GM19468 (cell line): ENCODE measurements at regions not wholly inside any gene's neighbourhood (a gene's known extent, or its start where the extent isn't known, plus 50 kb on each side); places are given as distances from the start of the nearest gene placed in this dataset.

Source experiments
- ATAC-seq: cut with Tn5 transposase; IDR thresholded peaks from one replicate; pipeline ENCODE4 v1.9.1; 2021; ENCODE audit warnings: mild to moderate bottlenecking, moderate library complexity, moderate number of reproducible peaks; ENCODE audit not compliant: unreplicated experiment; ENCODE audit errors: extremely low read depth

GRCh38 chr15:77748078-77749064 is 115.7 kb upstream of the LINGO1 start:
- ATAC-seq, result no peak

DNA sequence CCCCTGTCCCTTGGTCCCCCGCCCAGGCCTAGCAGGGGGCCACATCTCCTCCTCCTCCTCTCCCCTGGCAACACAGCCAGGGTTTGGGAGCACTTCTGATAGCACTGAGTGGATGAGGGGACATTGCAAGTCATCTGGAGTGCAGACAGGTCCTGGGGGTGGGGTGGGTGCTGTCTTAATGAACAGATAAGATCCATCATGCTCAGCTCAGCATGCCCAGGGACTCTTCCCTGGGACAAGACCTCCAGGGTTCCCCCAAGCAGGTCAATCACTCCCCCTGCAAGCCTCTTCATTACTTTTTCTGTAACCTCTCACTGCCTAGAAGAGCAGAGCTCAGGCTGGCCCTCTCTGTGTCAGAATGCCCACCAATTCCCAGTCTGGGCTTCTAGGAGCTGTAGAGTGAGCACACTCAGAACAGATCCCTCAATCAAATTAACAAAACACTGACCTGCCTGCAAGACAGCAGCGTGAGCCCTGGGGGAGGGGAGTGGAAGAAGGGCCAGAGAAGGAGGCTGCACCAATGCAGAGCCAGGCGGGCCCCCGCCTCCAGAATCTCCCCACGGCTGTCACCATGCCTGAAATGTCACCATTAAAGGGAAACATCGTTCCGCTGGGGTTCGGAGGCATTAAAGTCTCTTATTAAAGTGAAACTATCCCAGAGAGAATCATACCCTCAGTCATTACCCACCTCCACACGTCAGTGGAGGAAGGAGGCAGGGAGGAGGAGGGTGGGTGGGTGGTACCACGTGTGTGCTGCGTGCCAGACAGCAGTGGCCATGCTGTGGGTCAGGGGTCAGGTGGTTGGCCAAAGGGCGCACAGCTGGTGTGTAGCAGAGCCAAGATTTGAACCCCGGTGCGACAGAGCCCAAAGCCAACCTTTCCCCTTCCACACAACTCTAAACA is 114.7 kb upstream of the LINGO1 start:
- no peak for ATAC-seq

DNA sequence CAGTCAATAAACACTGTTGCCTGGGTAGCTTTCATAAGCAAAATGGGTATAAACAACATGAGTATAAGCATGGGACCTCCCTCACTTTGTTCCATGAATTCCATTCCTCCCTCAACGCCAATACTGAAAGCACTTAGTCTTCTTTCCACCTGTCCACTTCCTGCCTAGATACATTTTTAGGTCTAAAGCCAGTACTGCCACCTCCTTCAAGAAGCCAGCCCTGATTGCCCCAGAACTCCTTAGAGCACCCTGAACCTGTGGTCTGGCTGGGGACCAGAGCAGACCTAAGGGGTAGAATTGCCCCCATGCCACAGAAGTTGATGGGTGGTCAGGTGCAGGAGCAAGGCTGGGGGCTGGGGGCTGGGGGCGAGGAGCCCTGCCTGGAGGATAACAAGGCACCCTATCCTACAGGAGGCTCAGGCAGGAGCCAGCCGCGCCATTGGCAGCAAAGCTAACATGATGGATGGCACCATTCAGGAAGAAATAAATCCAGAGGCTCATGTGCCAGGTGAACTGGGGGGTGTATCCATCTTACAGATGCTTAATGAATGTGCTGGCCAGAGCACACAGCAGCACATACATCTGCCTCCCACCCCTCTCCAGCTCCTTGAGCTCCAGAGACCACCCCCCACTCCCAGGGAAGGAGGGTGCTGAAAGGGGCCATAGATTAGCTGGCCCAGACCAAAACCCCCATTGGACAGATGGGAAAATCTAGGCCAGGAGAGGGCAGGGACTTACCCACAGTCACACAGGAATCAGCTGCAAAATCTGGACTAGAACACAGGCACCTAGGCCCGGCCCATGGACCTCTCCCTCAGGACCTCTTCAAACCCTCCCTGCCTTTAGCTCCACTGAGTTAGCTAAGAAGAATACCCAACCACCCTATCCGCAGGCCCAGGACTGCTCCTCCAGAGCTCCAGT is 113.8 kb upstream of the LINGO1 start:
- no peak for ATAC-seq

GRCh38 chr15:77744398-77744797 is 111.7 kb upstream of the LINGO1 start:
- no peak for ATAC-seq

- ATAC-seq, result no peak
Measured at GRCh38 chr15:77742570-77742969, 109.9 kb upstream of the LINGO1 start.

DNA sequence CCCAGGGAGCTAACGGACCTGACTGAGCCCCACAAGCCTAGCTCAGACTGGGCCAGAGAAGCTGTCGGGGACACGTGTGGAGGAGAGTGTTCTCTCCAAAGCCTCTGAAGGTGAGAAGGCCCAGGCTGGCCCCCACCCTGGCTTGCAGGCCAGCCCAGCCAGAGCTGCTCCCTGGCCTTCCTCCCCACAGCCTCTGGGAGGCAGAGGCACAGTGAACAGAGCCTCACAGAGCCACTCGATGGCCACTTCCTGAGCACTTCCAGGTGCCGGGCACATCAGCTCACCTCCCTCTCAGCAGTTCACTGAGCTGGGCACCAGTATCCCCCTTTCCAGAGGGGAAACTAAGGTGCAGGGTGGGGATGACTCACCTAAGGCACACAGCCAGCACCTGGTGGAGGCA is 109.4 kb upstream of the LINGO1 start:
- no peak for ATAC-seq

DNA sequence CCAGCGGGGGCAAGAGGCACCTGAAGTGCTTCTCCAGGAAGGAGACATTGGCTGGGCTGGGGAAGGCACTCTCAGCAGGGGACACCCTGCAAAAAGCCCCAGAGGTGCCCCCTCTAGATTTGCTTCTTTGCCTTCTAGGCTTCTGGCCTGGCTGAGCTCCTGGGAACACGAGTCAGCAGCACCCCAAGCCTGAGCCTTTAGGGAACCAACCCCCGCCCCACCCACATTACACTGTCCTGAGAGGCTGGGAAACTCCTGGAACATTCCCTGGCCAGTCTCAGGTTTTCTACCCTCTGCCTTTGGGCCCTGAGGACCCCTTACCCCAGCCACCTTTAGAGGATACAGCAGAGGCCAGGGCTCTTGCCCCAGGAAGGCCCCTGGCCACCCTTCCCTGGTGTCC is 108.4 kb upstream of the LINGO1 start:
- no peak for ATAC-seq

DNA sequence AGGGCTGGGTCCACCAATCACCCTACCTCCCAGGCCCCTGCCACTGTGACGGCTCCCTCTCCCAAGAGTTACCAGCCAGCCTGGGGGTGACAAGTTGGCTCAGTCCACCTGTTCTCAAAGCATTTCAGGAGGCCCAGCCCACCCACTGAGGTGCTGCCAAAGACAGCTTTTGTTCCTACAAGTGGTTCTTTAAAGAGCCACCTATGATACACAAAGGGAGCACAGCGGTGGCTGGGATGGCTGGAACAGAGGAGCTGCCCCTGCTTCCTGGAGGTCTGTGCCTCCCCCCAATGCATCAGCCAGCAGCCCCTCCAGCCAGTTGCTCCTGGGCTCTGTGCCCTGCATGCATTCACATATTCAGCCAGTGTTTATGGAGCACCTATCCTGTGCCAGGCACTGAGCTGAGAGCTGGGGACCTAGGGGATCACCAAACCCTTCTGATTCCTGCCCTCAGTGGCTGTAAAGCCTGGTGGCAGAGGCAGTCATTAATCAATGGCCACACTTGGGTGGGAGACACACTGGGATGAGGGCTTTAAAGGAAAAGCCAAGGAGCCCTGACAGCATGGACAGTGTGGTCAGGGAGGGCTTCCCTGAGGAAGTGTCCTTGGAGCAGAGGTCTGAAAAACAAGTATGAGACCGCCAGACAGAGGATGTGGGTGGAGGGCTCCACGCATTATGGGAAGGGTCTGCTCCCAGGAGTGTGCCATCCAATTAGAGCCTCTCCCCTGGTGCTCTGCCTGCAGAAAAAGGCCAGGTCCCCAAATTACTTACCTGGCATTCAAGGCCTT is 107.1 kb upstream of the LINGO1 start:
- no peak for ATAC-seq

GRCh38 chr15:77738441-77739302 is 106.0 kb upstream of the LINGO1 start:
- ATAC-seq, result no peak

DNA sequence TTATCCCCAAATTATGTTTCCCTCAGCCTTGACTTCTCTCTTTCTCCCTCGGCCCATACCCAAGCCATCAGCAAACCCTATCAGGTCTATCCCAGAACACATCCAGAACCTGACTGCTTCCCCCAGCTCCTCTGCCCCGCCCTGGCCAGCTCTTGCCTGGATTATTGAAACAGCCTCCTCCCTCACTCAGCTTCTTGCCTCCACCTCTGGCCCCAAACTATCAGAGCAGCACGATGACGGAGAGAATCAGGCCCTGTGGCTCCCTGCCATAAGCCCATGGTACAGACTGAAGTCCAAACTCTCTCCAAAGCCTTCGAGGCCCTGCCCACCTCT is 105.3 kb upstream of the LINGO1 start:
- no peak for ATAC-seq

GRCh38 chr15:77737238-77738037 is 104.7 kb upstream of the LINGO1 start:
- no peak for ATAC-seq

DNA sequence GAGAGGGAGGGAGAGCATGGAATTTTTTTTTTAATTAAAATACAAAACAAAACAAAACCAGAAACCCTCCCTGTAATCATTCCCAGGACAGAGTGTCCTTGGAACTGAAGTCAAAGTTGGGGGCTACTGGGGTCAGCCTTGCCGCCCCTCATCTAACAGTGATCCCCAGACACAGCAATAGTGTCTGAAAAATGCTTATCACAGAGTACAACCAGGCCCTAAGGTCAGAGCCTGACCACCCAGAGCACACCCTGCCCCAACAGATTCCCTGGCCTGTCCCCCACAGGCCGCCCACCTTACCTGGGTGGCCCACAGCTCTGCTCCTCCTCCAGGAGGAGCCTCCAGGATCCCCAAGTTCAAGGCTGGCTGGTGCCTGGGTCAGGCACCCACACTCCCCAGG is 101.6 kb upstream of the LINGO1 start:
- ATAC-seq, result no peak

- ATAC-seq, result no peak
Measured at GRCh38 chr15:77733579-77734300, 101.0 kb upstream of the LINGO1 start.

GRCh38 chr15:77732514-77733335 is 100.0 kb upstream of the LINGO1 start:
- no peak for ATAC-seq

GRCh38 chr15:77731945-77732344 is 99.2 kb upstream of the LINGO1 start:
- no peak for ATAC-seq

GRCh38 chr15:77731067-77731466 is 98.4 kb upstream of the LINGO1 start:
- ATAC-seq, result no peak
